ENCODE measurements at regions not wholly inside any gene's neighbourhood (a gene's known extent, or its start where the extent isn't known, plus 50 kb on each side); places are given as distances from the start of the nearest gene placed in this dataset.
"Not testable (repeated sequence)": the region's sequence is repeated elsewhere in the genome, so short reads cannot be mapped to it uniquely, and the experiment has no call there.

GRCh38 chr14:25436906-25437305 is 387.0 kb upstream of the STXBP6 start:
- DNase-seq (ENCODE audit: low read depth in 2 of 2) = no peak

GRCh38 chr14:25436288-25436875 is 386.4 kb upstream of the STXBP6 start:
- DNase-seq (ENCODE audit: low read depth in 2 of 2) = no peak

- no peak for DNase-seq (ENCODE audit: low read depth in 2 of 2)
Observed at GRCh38 chr14:25431211-25432076, 381.5 kb upstream of the STXBP6 start.

- no peak for DNase-seq (ENCODE audit: low read depth in 2 of 2)
Observed at GRCh38 chr14:25430808-25431207, 380.9 kb upstream of the STXBP6 start.

- no peak for DNase-seq (ENCODE audit: low read depth in 2 of 2)
Observed at GRCh38 chr14:25412998-25413397, 363.1 kb upstream of the STXBP6 start.

- DNase-seq (ENCODE audit: low read depth in 2 of 2) = no peak
Observed at GRCh38 chr14:25411781-25412757, 362.1 kb upstream of the STXBP6 start.

GRCh38 chr14:25406818-25407217 is 356.9 kb upstream of the STXBP6 start:
- peak in 1 of 2 experiments; percentile 2 for DNase-seq (ENCODE audit: low read depth in 2 of 2)

GRCh38 chr14:25400607-25401206 is 350.8 kb upstream of the STXBP6 start:
- DNase-seq (ENCODE audit: low read depth in 2 of 2) = peak; percentile 5

GRCh38 chr14:25396128-25396527 is 346.2 kb upstream of the STXBP6 start:
- no peak for DNase-seq (ENCODE audit: low read depth in 2 of 2)

GRCh38 chr14:25394791-25395391 is 344.9 kb upstream of the STXBP6 start:
- DNase-seq (ENCODE audit: low read depth in 2 of 2) = no peak

- DNase-seq (ENCODE audit: low read depth in 2 of 2) = no peak
Observed at GRCh38 chr14:25394356-25394755, 344.4 kb upstream of the STXBP6 start.

- no peak for DNase-seq (ENCODE audit: low read depth in 2 of 2)
Observed at GRCh38 chr14:25389948-25390347, 340.0 kb upstream of the STXBP6 start.

- DNase-seq (ENCODE audit: low read depth in 2 of 2) = no peak
Observed at GRCh38 chr14:25381498-25381897, 331.6 kb upstream of the STXBP6 start.

GRCh38 chr14:25375639-25376038 is 325.7 kb upstream of the STXBP6 start:
- no peak for DNase-seq (ENCODE audit: low read depth in 2 of 2)

GRCh38 chr14:25371068-25371467 is 321.1 kb upstream of the STXBP6 start:
- DNase-seq (ENCODE audit: low read depth in 2 of 2) = no peak

- DNase-seq (ENCODE audit: low read depth in 2 of 2) = not testable (repeated sequence)
Observed at GRCh38 chr14:25370057-25370456, 320.1 kb upstream of the STXBP6 start.

GRCh38 chr14:25358330-25358729 is 308.4 kb upstream of the STXBP6 start:
- no peak for DNase-seq (ENCODE audit: low read depth in 2 of 2)

GRCh38 chr14:25351269-25351668 is 301.3 kb upstream of the STXBP6 start:
- no peak for DNase-seq (ENCODE audit: low read depth in 2 of 2)

GRCh38 chr14:25350802-25351201 is 300.9 kb upstream of the STXBP6 start:
- DNase-seq (ENCODE audit: low read depth in 2 of 2) = no peak

- no peak for DNase-seq (ENCODE audit: low read depth in 2 of 2)
Observed at GRCh38 chr14:25350021-25350420, 300.1 kb upstream of the STXBP6 start.

GRCh38 chr14:25349269-25349668 is 299.3 kb upstream of the STXBP6 start:
- no peak for DNase-seq (ENCODE audit: low read depth in 2 of 2)
